Endothelial cell of hepatic sinusoid (primary cell): ENCODE measurements at regions not wholly inside any gene's neighbourhood (a gene's known extent, or its start where the extent isn't known, plus 50 kb on each side); places are given as distances from the start of the nearest gene placed in this dataset.
"Not testable (repeated sequence)": the region's sequence is repeated elsewhere in the genome, so short reads cannot be mapped to it uniquely, and the experiment has no call there.

Experiments
- in situ Hi-C: cut with HindIII; loops from 2 replicates; pipeline ENCODE4 v1.10.0; 2017; ENCODE audit warnings: low sequenced_read_pairs

DNA sequence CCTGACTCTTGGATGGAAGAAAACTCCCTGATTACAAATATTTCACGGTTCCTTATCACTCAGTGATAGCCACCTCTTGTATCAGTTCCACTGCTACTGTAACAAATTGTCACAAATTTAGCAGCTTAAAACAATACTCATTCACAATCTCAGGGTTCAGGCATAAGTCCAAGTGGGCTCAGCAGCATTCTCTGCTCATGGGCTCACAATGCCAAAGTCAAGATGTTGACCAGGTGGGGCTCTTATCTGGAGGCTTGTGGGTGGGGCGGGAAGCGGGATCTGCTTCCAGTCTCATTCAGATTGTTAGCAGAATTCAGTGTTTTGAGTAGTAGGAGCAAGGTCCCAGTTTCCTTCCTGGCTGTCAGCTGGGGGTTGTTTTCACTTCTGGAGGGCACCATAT lies 137.3 kb upstream of the FAM78B start:
- in situ Hi-C loops: no loop called here

- in situ Hi-C loops: no loop called here
These were observed 138.6 kb upstream of the FAM78B start for GRCh38 chr1:166305371-166305770.

- in situ Hi-C loops: no loop called here
These were observed 140.7 kb upstream of the FAM78B start for GRCh38 chr1:166307261-166308188.

GRCh38 chr1:166316306-166316705 lies 149.5 kb upstream of the FAM78B start:
- in situ Hi-C loops: not testable (repeated sequence)

GRCh38 chr1:166322470-166322869 lies 155.7 kb upstream of the FAM78B start:
- in situ Hi-C loops: no loop called here

DNA sequence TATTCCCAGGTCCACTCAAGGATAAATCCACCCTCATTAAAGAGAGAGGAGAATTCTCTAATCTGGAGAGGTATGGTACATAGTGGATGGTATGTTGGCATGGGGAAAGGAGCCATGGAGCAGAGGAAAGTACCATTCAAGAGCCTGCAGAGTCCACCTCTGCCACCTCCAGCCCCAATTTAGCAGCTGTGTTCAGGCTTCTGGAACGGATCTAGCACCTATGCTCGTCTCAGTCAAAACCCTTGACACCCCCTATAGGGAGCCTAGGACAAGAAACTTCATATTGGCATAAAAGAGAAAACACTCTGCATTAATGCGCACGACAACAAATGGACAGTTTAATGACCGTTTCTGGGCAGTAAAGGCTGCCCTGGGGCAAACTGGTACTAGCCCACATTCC lies 161.1 kb upstream of the FAM78B start:
- in situ Hi-C loops: no loop called here

- in situ Hi-C loops: no loop called here
These were observed 162.2 kb upstream of the FAM78B start for GRCh38 chr1:166328956-166329355.

DNA sequence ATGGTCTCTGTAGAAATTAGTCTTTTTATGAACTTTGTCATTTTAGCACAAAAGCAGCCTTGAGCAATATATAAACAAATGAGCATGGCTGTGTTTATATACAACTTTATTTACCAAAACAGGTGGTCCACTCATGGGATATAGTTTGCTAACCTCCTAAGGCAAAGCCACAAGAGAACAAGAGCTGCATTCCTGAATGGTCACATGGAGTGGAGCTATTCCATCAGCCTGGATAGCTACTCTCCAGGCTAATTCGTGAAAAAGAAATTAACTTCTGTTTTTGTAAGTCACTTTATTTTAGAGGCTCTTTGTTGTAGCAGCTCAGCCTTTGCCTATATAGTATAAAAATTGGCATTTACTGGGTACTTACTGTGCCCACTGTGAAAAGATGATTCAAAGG lies 163.3 kb upstream of the FAM78B start:
- in situ Hi-C loops: loop anchor here (5.0 kb wide), 1 partner anchor 42 kb away; no protein-coding TSS in a partner anchor

DNA sequence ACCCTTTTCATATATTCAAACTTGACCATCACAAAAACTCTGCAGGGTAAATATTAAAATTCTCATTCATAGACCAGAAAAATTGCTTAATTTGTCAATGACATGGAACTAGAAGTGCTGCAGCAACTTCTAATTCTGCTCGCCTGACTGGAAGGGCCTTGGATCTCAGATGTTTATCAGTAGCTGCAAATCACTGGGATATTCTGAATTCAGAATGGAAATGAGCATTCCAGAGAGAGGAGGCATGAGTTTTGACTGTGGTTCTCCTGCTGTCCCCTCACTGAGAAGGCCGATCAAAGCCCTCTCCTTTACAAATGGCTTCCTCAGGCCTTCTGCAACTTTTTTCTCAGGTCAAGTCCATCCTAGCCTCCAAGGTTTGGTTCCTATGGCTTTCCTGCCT lies 171.3 kb upstream of the FAM78B start:
- in situ Hi-C loops: no loop called here

DNA sequence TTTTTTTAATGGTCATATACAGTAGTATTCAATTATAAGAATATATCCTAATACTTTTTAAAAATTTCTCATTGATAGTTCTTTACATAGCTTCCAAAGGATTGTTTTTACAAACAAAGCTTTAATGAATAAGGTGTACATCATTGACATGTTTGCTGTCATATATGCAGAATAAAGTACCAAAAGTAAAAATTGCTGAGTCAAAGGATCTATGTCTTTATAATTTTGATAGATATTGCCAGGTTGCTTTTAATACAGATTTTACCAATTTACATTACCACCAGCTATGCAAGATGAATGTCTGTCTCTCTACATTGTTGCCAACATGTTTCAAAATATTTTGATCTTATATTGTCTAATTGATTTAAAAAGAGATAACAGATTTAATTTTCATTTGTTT lies 173.9 kb upstream of the FAM78B start:
- in situ Hi-C loops: no loop called here

DNA sequence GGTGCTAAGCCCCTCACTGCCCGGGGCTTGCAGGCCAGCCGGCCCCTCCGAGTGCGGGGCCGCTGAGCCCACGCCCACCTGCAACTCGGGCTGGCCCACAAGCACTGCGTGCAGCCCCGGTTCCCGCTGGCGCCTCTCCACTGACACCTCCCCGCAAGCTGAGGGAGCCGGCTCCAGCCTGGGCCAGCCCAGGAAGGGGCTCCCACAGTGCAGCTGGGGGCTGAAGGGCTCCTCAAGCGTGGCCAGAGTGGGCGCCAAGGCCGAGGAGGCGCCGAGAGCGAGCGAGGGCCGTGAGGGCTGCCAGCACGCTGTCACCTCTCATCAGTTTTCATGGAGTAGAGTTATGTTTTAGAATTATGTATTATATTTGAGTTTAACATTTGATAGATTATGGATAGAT lies 176.5 kb upstream of the FAM78B start:
- in situ Hi-C loops: no loop called here

DNA sequence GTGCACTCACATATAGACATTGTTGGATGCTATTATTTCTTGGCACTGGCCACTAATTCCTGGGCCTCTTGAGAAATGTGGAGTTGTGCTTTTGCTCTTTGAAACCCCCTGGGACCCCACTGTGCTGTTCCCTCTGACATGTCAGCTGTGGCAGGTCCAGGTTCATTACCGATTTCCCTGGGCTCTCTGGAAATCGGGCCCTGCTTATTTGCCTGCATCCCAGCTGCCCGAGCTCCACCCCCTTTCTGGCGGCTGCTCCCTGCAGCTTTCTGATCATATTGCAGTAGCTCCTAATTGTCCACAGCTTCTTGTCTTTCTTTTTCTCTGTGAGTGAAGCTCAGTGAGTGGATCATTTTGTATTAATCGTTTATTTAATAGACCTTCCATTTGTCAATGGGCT lies 183.7 kb upstream of the FAM78B start:
- in situ Hi-C loops: no loop called here

DNA sequence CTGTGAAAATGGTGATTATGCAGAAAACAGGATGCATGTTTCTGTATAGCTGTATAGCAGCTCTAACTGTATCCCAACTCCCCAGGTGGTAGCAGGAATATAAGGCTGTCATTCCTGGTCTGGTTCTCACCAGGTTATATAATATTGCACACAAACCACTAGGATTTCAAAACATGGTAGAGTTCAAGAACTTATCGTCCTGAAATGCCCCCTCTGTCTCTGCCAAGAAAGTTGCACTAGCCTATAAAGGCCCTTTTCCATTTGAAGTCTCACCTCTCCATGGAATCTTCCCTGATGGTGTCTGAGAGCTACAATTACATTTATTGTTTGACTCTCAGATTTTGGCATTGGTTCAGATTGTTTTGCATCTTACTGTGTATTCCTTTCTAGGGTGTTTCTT lies 184.9 kb upstream of the FAM78B start:
- in situ Hi-C loops: no loop called here

GRCh38 chr1:166353213-166353612 lies 186.4 kb upstream of the FAM78B start:
- in situ Hi-C loops: no loop called here

- in situ Hi-C loops: no loop called here
These were observed 187.6 kb upstream of the FAM78B start for GRCh38 chr1:166354406-166354805.

- in situ Hi-C loops: no loop called here
These were observed 198.3 kb upstream of the FAM78B start for GRCh38 chr1:166365081-166365480.

DNA sequence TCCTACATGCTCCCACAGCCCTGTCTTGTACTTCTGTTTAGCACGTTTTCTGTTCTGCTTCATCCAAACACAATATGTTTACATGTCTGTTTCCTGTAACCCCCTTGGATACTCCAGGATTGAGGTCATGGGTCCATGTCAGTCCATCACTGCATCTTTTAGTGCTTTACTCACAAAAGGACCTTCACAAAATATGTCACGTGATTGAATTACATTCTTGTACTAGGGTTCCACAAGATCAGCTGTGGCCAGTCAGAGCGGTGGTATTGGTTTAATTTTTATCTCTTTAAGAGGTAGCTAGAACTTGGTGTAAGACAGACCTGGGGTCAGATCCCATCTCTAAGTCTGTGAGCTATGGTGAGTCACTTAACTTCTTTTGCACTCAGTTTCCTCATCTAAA lies 201.2 kb upstream of the FAM78B start:
- in situ Hi-C loops: no loop called here

- in situ Hi-C loops: no loop called here
These were observed 211.1 kb upstream of the FAM78B start for GRCh38 chr1:166377896-166378295.

GRCh38 chr1:166378805-166379204 lies 212.0 kb upstream of the FAM78B start:
- in situ Hi-C loops: no loop called here

- in situ Hi-C loops: no loop called here
These were observed 212.6 kb upstream of the FAM78B start for GRCh38 chr1:166379447-166379846.

- in situ Hi-C loops: no loop called here
These were observed 216.3 kb upstream of the FAM78B start for GRCh38 chr1:166383137-166383536.

- in situ Hi-C loops: no loop called here
These were observed 217.0 kb upstream of the FAM78B start for GRCh38 chr1:166383635-166384346.
